Fibroblast of pulmonary artery (primary cell): ENCODE measurements at regions not wholly inside any gene's neighbourhood (a gene's known extent, or its start where the extent isn't known, plus 50 kb on each side); places are given as distances from the start of the nearest gene placed in this dataset.
A peak's percentile ranks its signal among the peaks of the same experiment; 100 is the strongest.

Experiments used
- DNase-seq: peaks from one replicate; pipeline ENCODE4 v3.0.0-alpha.2; 2010; ENCODE audit warnings: low read depth
- H3K4me3 ChIP-seq: replicated peaks from 2 replicates; pipeline ENCODE4 v1.5.1; 2011; ENCODE audit warnings: low read depth, mild to moderate bottlenecking, control low read depth, low read length, moderate library complexity
- TF ChIP-seq, protein P1 (sequence below): IDR thresholded peaks from 2 replicates; pipeline ENCODE4 v1.5.1; 2011; ENCODE audit warnings: mild to moderate bottlenecking, control low read depth, low read length, inconsistent platforms; ENCODE audit errors: missing control alignments

DNA sequence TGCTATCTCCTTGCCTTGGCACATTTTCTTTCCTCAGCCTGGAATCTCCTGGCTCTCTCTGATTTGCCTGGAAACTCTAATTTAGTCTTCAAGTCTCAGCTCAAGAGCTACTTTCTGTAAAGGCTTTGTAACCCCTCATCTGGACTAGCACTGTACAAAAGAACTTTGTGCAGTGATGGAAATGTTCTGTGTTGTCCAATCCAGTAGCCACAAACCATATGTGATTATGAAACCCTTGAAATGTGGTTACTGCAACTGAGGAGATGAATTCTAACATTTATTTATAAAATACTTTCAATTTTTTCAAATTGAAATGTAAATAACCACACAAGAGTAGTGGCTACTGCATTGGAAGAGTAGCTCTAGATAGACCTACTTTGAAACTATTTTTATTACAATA, 66.6 kb upstream of the HS3ST1 start:
- H3K4me3 ChIP-seq, result no peak overlapping the region
- TF ChIP-seq, protein P1, sequence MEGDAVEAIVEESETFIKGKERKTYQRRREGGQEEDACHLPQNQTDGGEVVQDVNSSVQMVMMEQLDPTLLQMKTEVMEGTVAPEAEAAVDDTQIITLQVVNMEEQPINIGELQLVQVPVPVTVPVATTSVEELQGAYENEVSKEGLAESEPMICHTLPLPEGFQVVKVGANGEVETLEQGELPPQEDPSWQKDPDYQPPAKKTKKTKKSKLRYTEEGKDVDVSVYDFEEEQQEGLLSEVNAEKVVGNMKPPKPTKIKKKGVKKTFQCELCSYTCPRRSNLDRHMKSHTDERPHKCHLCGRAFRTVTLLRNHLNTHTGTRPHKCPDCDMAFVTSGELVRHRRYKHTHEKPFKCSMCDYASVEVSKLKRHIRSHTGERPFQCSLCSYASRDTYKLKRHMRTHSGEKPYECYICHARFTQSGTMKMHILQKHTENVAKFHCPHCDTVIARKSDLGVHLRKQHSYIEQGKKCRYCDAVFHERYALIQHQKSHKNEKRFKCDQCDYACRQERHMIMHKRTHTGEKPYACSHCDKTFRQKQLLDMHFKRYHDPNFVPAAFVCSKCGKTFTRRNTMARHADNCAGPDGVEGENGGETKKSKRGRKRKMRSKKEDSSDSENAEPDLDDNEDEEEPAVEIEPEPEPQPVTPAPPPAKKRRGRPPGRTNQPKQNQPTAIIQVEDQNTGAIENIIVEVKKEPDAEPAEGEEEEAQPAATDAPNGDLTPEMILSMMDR, result no peak
- DNase-seq, result peak; percentile 33

DNA sequence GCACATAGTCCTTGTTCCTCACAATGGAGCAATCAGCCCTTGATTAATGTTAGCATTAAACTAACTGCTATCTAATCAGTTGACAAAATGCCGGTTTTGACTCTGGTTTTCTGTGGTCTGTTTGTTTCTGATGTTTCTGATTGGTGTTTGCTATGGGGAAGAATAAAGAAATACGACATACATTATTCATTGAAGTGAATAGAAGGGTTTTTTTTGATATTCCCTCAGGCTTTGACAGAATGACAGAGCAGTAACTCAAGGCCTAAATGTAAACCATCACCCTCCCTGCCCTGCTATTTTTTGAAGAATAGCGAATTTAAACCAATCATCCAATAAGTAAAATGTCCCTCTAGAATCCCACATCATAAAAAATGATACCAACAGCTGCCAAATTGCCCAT, 65.5 kb upstream of the HS3ST1 start:
- DNase-seq, result no peak
- H3K4me3 ChIP-seq, result no peak overlapping the region
- TF ChIP-seq, protein P1, result no peak

DNA sequence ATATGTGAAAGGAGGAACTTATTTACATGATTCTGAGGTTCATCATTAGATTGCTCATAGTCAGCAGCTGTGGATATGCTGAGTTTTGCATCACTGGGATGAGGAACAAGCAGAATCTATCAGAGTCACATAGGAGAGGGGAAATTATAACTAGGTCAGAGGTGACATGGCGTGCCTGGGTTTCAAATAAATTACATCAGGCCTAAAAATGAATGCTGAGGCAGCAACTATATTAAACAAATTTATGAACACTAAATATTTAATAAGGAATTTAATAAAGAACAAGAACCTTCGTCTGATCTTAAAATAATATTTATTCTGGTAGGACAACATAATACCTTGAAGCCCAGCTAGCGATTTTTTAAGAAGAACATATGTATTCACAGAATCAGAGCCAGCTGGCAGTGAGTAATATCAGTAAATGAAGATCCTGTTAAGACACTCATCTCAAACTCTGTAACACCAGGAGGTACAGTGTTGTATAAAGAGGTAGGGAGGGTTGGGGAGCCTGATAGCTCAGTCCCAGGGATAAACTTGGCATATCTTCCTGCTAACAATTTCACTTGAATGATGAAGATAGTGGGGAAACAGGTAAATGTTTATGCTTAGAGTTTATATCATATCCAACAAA, 60.9 kb upstream of the HS3ST1 start:
- TF ChIP-seq, protein P1, result no peak
- no peak for DNase-seq

DNA sequence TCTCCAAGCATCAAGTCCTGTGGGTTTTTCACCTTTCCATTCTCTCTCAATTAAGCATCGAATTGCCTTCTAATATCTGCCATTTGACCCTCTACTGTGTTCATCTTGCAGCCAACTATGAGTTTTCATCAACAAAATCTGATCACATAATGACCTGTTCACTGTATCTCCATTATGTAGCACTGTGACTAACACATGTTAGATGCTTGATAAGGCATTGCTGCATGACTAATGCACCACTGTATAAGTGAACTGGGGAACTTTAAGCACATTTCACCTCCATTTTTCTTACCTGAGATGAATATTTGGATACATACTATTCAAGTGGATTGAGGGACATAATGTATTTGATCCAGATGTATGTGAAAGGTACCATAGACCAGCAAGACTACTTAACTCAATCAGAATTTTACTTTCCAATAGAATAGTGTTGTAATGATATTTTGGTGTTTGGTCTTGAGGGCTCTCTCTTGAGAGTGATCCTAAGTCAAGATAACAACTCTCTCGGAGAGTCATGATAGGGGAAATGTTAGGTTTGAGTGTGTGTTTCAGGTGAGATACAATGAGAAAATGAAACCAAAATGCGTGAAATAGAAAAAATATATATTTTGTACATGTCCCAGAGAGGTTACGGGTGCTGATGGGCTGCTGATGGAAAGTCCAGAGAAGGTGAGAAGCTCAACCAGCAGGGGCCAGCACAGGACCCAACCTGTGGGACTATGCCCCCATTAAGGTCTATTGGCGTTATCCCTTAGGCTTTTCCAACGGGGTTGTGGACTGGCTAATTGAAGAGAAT, 60.2 kb upstream of the HS3ST1 start:
- DNase-seq, result no peak
- TF ChIP-seq, protein P1, result no peak
- no peak overlapping the region for H3K4me3 ChIP-seq

More for the DNA sequence above, 60.9 kb upstream of the HS3ST1 start:
- no peak overlapping the region for H3K4me3 ChIP-seq

DNA sequence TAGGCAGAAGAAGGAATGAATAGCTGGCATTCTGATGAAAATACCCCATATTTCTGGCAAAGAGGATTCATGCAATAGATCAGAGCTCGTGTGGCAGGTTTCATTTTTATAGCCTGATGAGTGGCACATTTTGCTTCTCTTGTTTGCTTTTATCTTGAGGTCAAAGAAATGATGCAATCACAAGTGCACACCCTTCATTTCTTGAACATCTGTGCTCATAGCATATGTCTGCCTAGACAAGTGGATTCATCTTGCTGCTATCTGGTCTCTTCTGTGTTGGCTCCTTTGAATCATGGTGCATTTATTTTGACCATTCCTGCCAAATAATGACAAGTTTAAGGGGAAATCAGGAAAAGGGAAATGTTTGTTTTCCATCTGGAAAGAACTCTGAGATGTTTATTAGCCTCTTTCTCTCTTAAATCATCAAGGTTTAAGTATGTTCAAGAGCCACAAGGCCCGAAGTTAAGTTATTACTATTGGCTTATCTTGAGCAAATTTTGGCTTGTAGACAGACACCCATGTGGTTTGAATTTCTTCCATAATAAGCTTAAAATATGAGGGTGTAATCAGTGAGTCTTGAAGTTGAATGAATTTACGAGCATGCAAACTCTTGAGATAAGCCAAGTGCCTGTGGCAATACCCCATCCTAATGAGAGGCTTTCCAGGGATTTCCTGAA, 59.3 kb upstream of the HS3ST1 start:
- H3K4me3 ChIP-seq, result no peak overlapping the region
- TF ChIP-seq, protein P1, result no peak
- DNase-seq, result peak; percentile 24

DNA sequence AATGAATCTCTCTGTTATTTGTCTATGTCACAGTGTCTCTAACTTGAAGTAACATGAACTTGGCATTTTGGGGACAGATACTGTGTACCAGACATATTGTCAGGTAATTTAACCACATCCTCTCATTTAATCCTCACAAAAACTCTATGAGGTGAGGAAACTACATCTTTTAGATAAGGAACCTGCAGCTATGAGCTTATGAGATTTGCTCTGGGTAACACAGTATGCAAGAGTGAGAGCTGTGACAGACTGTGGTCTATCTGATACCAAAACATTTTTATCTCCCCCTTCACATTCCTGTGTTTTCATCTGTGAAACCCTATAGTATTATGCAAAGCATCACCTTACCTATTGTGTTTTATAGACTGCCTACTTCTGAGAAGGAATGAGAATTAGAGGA, 58.4 kb upstream of the HS3ST1 start:
- no peak overlapping the region for H3K4me3 ChIP-seq
- no peak for DNase-seq
- TF ChIP-seq, protein P1, result no peak
